Kidney (tissue), 13 donors: ENCODE measurements at regions not wholly inside any gene's neighbourhood (a gene's known extent, or its start where the extent isn't known, plus 50 kb on each side); places are given as distances from the start of the nearest gene placed in this dataset.

ENCODE experiments used
- DNase-seq, 5 donors: peaks; one replicate each; pipeline ENCODE4 v3.0.0-alpha.2; 2013 to 2020
- FAIRE-seq: peaks from 2 replicates; lab custom pipeline; 2012; peaks lifted over from hg19 to GRCh38; lab: Jason Lieb, UNC
- H3K27ac ChIP-seq, 2 donors: one replicate each; pipeline ENCODE4 v1.7.0; 2013; ENCODE audit warnings: low read depth in 2 of 2, low read length in 2 of 2, inconsistent platforms in 1 of 2
- H3K27me3 ChIP-seq: one replicate; pipeline ENCODE4 v1.7.1; 2013; ENCODE audit warnings: low read length, inconsistent platforms; ENCODE audit not compliant: control insufficient read depth, insufficient read depth
- H3K36me3 ChIP-seq, 3 donors: one replicate each; pipeline versions ENCODE4 v1.7.0 to v1.7.1; 2013; ENCODE audit warnings: low read length in 3 of 3, control low read depth in 1 of 3, inconsistent platforms in 1 of 3; ENCODE audit not compliant: insufficient read depth in 3 of 3, control insufficient read depth in 2 of 3
- H3K4me1 ChIP-seq, 3 donors: one replicate each; pipeline versions ENCODE4 v1.7.0 to v1.7.1; 2013; ENCODE audit warnings: low read length in 3 of 3, inconsistent platforms in 1 of 3, low read depth in 1 of 3; ENCODE audit not compliant: control insufficient read depth in 2 of 3, insufficient read depth in 2 of 3
- H3K4me3 ChIP-seq, 3 donors: one replicate each; pipeline versions ENCODE4 v1.7.0 to v1.8.1; 2013; ENCODE audit warnings: low read length in 3 of 3, control low read depth in 1 of 3, inconsistent platforms in 1 of 3
- H3K9ac ChIP-seq, 3 donors: one replicate each; pipeline versions ENCODE4 v1.7.0 to v1.7.1; 2013; ENCODE audit warnings: low read length in 3 of 3, control low read depth in 1 of 3, inconsistent platforms in 1 of 3
- H3K9me3 ChIP-seq, 3 donors: one replicate each; pipeline versions ENCODE4 v1.7.0 to v1.7.1; 2013; ENCODE audit warnings: low read length in 3 of 3, control low read depth in 1 of 3, inconsistent platforms in 1 of 3; ENCODE audit not compliant: control insufficient read depth in 2 of 3, insufficient read depth in 1 of 3
- intact Hi-C: fragments of 100-400 bp; cut with DNase I; formaldehyde crosslinking; loops from one replicate; pipeline ENCODE4 v1.11.1; 2022
- TF ChIP-seq, protein P1 (sequence below): IDR thresholded peaks from 3 replicates; pipeline ENCODE4 v1.5.1; 2012; ENCODE audit warnings: mild to moderate bottlenecking, moderate library complexity, borderline replicate concordance; ENCODE audit not compliant: insufficient read depth; ENCODE audit errors: extremely low read depth
- donor health status: control.
- donor health status: control.
- donor health status: control.
- donor health status: control.
- donor health status: control.
- donor health status: DM: yes; HTN: yes; CAD: no.
- donor health status: Normal renal cell carcinoma (clear cell type).

DNA sequence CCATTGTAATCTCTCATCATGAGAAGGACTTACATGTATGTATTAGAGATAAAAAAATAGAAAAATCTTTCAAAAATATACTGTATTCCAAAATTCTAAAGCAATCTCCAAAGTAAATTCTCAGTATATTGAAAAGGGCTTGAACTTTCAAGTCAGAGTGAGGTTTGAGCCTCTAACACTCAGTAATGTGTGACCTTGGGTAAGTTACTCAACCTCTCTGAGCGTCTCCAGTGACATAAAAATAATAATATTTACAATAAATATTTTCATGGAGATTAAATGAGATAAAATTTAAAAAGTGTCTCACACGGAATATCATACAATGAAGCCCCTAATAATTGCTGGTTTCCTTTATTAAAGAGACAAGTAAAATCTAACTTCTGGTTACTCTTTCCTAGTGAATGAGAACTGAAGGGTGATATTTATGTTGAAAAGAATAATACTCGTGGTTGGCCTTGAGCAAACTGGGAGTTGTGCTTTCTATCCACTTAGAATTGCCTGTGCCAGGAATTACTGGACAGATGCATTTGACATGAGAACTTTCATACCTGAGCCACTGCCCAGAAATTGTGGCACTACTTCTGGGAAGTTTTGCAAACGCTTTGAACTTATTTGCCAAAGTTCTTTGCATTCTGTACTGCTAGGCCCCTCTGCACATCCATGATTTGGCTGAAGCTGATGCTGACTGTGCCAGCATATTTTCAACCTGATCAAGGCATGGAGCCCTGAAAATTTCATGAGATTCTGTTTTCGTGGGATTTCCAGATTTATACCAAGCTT lies 933.7 kb downstream of the GALC start:
- TF ChIP-seq, protein P1, sequence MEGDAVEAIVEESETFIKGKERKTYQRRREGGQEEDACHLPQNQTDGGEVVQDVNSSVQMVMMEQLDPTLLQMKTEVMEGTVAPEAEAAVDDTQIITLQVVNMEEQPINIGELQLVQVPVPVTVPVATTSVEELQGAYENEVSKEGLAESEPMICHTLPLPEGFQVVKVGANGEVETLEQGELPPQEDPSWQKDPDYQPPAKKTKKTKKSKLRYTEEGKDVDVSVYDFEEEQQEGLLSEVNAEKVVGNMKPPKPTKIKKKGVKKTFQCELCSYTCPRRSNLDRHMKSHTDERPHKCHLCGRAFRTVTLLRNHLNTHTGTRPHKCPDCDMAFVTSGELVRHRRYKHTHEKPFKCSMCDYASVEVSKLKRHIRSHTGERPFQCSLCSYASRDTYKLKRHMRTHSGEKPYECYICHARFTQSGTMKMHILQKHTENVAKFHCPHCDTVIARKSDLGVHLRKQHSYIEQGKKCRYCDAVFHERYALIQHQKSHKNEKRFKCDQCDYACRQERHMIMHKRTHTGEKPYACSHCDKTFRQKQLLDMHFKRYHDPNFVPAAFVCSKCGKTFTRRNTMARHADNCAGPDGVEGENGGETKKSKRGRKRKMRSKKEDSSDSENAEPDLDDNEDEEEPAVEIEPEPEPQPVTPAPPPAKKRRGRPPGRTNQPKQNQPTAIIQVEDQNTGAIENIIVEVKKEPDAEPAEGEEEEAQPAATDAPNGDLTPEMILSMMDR, result no peak
- H3K9me3 ChIP-seq, result no peaks in the 10 kb centered on the region
- no peaks in the 10 kb centered on the region for H3K4me1 ChIP-seq
- H3K27me3 ChIP-seq, result no peaks in the 10 kb centered on the region
- H3K27ac ChIP-seq, result no peak overlapping the region
- H3K36me3 ChIP-seq, result no peaks in the 10 kb centered on the region
- DNase-seq (no peak), FAIRE-seq (no peak)
- intact Hi-C loops, result no loop called here
- H3K4me3 ChIP-seq, result no peak overlapping the region
- H3K9ac ChIP-seq, result no peak overlapping the region

DNA sequence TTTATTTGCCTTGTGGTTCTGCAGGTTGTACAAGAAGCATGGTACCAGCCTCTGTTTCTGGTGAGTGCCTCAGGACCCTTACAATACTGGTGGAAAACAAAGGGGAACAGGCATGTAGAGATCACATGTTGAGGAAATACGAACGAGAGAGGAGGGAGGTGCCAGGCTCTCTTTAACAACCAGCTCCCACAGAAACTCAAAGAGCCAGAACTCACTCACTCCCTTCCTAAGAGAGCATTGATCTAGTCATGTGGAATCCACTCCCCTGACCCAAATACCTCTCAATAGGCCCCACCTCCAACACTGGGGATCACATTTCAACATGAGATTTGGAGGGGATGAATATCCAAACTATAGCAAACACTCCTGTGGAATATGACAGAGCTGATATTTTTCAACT lies 938.0 kb downstream of the GALC start:
- FAIRE-seq, result no peak
- intact Hi-C loops, result no loop called here
- Histone ChIP-seq H3K4me3 (no peak overlapping the region), H3K27ac (no peak overlapping the region), H3K4me1 (no peaks in the 10 kb centered on the region), H3K36me3 (no peaks in the 10 kb centered on the region), H3K27me3 (no peaks in the 10 kb centered on the region), H3K9me3 (no peaks in the 10 kb centered on the region), H3K9ac (no peak overlapping the region)
- TF ChIP-seq, protein P1, result no peak
- DNase-seq, result no peak

DNA sequence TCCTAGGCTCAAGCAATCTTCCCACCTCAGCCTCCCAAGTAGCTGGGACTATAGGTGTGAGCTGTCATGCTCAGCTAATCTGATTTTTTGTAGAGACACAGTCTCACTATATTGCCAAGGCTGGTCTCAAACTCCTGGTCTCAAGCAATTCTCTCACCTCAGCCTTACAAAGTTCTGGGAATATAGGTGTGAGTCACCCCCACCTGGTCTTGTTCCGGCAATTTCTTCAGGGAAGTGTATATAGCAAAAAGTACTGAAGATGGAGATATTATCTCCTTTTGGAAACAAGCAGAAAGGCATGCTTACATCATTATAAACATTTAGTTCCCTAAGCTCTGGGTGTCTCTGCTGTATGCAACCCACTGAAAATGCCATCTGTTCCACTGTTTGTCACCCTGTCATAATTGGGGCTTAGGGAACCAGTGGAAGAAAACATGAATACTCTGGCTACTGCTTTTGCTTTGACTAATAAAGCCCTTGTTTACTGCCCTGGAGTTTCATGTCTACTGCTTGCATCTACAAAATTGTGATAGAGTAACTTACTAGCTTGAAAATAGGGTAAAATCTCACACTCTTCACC lies 940.2 kb downstream of the GALC start:
- intact Hi-C loops, result no loop called here
- Histone ChIP-seq H3K4me3 (no peak overlapping the region), H3K4me1 (no peaks in the 10 kb centered on the region), H3K27ac (no peak overlapping the region), H3K27me3 (no peaks in the 10 kb centered on the region), H3K9ac (no peak overlapping the region), H3K9me3 (no peaks in the 10 kb centered on the region), H3K36me3 (no peaks in the 10 kb centered on the region)
- FAIRE-seq (no peak), DNase-seq (no peak)
- TF ChIP-seq, protein P1, result no peak
